GM18508 (cell line): ENCODE measurements at regions not wholly inside any gene's neighbourhood (a gene's known extent, or its start where the extent isn't known, plus 50 kb on each side); places are given as distances from the start of the nearest gene placed in this dataset.
"Not testable (repeated sequence)": the region's sequence is repeated elsewhere in the genome, so short reads cannot be mapped to it uniquely, and the experiment has no call there.

Experiments
- ATAC-seq: cut with Tn5 transposase; IDR thresholded peaks from one replicate; pipeline ENCODE4 v1.9.1; 2021; ENCODE audit warnings: moderate number of reproducible peaks; ENCODE audit not compliant: insufficient read depth, unreplicated experiment

DNA sequence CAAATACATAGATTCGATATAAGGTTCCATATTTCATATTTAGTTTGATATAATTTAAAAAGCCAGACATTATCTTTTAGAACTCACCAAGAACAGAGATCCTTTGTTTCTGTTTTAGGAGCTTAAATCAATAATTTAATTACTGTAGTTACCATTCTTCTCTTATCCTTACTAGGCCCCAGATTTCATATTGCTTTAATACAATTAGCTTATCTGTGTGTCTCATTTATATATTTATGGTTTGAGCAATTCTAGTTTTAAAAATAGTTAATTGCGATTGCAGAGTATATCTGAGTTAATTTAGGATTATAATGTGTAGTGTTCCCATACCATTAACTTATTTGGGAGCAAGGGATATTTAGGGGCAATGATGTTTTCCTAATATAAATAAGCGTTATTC is 558.8 kb upstream of the ZNF804A start:
- ATAC-seq = no peak

DNA sequence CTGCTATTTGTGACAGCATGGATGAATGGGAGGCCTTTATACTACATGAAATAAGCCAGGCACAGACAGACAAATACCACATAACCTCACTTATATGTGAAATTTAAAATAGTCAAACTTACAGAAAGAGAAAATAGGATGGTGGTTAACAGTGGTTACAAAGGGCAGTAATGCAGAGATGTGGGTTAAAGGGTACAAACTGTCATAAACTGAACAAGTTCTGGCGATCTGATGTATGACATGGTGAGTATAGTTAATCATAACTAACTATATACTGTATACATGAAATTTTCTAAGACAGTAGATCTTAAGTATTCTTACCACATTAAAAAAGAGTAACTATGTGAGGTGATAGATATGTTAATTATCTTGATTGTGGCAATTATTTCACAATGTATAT is 558.1 kb upstream of the ZNF804A start:
- ATAC-seq = no peak

DNA sequence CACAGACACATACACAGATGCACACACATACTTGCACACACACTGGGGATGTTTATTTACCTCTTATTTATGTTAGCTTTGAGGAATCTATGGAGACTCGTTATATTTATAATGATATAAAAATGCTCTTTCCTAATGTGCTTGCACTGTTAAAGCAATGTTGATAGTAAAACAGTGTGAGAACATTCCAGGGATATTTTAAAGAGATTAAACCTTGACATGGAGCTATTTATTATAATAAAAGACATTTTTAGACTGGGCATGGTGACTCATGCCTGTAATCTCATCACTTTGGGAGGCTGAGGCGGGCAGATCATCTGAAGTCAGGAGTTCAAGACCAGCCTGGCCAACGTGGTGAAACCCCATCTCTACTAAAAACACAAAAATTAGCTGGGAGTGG is 557.3 kb upstream of the ZNF804A start:
- ATAC-seq = no peak

DNA sequence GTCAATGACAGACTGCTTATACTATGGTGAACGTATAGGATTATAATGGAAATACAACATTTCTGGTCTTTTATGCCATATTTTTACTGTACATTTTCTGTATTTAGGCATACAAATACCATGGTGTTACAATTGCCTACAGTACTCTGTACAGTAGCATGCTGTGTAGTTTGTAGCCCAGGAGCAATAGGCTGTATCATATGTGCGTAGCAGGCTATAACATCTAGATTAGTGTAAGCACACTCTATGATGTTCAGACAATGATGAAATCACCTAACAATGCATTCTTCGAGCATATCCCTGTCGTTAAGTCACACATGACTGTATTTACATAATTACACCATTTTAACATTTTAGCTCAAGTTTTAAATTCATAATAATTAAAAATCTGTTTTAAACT is 556.6 kb upstream of the ZNF804A start:
- ATAC-seq = no peak

DNA sequence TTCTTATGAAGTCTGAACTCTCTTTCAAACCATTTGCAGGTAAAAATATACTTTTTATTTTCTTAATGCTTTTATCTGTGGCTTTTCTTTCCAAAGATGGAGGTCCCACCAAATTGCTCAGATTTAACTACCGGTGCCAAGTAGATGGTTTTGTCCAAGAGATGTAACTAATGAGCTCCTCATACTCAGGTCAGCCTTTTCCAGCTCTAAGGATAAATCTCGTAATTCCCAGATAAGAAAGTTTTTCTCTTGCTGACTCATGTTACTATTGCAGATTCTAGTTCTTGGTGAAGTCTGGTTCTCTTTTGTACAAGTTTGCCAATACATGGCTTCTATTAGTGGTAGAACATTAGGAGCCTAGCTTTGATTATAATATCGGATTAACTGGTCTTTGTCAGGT is 550.8 kb upstream of the ZNF804A start:
- no peak for ATAC-seq

DNA sequence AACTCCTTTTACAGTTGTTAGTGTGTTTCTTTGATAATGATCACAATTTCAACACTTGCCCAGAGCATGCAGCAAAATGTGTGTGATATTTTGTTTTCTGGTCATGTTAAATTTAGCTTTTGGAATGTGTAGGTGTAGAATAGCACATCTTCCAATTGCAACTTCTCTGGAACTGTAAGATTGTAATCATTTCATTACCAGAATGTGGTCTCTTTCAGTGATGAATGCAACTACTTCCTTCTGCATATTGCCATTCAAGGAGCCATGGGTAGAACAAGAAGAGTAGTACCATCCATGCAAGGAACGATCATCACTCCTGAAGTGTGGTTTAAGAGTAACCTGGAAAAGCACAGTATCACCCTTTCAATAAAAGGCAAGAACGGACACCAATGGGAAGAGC is 548.8 kb upstream of the ZNF804A start:
- ATAC-seq = no peak

DNA sequence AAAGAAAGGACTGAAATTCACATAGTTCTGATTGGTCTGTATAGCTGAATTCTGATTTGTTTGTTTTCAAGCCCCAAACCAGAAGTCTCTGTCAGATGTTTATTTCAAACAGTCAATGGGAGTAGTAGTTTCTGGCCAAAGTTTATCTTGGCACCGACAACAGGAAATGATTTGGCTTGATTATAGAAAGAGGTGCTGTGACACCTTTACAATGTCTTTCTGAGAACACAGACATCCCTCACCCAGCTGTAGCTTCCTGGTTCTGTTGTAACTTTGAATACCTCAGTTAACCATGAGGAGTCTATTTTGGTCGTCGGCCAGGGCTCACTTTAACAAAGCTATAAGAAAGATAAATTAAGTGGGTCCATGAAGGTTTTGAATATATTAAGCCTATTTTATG is 545.0 kb upstream of the ZNF804A start:
- ATAC-seq = no peak

DNA sequence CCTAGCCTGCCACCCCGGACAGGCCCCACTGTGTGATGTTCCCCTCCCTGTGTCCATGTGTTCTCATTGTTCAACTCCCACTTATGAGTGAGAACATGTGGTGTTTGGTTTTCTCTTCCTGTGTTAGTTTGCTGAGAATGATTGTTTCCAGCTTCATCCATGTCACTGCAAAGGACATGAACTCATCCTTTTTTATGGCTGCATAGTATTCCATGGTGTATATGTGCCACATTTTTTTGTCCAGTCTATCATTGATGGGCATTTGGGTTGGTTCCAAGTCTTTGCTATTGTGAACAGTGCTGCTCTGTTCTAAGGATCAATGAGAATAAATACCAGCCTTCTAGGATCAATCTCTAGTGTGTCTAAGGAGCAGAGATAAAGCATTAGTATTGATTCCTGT is 543.9 kb upstream of the ZNF804A start:
- not testable (repeated sequence) for ATAC-seq

DNA sequence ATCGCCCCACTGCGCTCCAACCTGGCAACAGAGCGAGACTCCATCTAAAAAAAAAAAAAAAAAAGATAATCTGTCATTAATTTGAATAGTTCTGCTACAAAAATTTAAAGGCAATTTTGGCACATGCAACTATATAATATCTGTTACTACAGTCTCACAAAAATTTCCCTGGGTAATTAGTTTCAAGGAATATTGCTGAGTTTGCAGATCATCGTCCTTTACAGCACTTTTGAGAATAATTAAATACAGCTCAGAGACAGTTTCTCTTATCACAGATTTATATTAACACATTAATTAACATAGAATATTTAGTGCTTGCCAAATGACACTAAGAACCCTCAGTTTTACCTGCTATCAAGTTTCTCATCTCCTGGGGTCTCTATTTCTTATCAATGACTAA is 540.4 kb upstream of the ZNF804A start:
- ATAC-seq = no peak

DNA sequence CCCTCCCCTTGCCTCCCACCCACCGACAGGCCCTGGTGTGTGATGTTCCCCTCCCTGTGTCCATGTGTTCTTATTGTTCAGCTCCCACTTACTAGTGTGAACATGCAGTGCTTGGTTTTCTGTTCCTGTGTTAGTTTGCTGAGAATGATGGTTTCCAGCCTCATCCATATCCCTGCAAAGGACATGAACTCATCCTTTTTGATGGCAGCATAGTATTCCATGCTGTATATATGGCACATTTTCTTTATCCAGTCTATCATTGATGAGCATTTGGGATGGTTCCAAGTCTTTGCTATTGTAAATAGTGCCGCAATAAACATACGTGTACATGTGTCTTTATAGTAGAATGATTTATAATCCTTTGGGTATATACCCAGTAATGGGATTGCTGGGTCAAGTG is 538.1 kb upstream of the ZNF804A start:
- not testable (repeated sequence) for ATAC-seq

DNA sequence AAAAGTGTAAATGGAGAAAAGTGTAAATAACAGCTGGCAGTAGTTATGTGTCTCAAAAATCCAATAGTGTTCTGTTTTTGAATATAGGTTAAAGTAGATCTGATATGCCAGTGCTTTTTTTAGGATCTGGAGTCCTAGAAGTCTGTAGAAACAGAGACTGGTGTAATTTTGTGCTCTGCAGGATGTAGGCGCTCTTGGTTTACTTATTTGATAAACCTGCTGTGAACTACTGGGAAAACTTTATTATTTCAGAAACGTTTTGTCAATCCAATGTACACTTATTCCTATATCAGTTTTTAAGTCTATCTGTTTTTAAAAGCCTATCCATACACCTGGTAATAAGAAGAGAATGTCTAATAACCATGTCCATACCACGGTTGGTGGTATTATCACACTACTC is 530.8 kb upstream of the ZNF804A start:
- ATAC-seq = no peak

DNA sequence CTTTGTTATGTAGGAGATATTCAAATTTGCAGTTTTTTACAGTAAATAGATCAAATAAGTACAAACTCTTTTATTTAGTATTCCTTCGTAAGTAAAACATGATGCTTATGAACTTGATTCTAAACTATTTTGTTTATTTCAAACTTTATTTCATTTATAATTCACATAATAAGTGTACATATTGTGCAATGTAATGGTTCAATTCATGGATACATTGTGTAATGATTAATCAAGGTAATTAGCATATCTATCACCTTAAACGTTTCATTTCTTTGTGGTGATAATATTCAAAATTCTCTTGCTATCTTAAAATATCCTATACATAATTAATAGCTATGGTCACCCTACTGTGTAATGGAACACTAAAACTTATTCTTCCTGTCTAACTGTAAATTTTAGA is 525.9 kb upstream of the ZNF804A start:
- no peak for ATAC-seq

DNA sequence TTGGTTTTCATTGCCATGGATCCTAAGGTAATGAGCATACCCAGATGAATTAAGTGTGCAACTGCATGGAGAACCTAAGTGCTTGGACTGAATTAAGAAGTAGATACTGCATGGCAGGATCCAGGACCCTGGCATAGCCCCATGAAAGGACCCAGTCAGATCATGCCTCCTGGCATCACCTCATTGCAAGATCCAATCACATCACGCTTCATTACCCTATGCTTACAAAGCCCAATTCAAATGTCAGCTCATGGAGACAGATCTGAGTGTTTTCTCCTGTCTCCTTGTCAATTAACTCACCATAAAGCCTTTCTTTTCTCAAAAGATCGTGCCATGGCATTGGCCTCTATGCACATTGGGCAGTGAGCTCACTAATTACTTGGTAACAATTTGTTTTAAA is 519.8 kb upstream of the ZNF804A start:
- no peak for ATAC-seq

DNA sequence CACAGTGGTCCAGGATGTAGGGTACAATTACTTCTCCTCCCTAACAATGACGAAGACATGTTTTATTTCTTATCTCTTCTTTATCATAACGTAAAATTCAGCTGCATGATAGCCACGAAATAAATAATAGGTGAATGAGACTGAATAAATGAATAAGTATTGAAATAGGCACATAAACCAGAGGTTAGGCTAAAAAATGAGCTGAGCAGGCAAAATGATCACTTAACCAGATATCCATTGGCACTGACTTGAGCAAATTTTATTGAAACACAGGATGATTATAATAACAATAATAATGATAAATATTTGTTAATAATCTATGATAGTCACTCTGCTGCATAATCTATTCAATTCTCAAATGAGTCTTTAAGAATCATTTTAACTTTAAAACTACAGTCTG is 506.9 kb upstream of the ZNF804A start:
- no peak for ATAC-seq

DNA sequence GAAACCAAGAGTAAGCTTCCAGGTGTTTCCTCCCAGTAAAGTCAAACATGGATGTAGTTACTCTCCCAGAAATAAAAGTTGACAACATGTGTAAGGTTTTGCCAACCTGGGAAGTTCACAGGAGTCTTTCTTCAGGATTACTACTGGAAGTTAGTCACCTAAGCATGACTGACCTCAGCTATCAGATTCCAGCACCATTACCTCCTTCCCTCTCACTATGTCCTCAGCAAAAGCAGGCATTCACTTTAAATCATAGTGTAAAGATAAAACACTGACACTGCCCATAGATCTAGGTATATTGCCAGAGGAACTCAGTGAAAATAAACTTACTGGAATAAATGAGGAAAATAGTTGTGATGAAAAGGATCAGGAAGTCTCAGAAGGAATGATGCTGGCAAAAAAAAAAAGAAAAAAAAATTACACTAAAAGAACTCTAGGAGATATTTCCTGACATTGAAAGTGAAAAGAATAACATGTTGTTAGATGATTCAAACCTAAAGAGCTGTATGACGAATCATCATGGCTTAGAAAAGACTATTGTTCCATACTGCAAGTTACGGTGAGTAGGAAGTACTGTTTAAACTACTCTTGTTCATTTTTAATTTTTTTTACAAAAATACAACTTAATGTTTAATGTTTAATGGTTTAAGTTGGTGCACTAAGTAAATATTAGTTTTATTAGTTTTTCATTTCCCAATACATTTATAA is 484.5 kb upstream of the ZNF804A start:
- no peak for ATAC-seq

DNA sequence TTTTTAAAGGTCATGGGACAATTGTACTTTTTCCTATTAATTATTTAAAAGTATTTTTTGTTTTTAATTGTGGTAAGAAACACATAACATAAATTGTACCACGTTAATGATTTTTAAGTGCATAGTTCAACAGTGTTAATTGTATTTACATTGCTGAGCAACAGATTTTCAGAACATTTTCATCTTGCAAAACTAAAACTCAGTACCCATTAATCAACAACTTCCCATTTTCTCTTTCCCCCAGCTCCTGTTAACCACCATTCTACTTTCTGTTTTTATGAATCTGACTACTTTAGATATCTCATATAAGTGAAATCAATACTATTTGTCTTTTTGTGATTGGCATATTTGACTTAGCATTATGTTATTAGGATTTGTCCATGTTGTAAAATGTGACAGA is 483.9 kb upstream of the ZNF804A start:
- ATAC-seq = no peak

DNA sequence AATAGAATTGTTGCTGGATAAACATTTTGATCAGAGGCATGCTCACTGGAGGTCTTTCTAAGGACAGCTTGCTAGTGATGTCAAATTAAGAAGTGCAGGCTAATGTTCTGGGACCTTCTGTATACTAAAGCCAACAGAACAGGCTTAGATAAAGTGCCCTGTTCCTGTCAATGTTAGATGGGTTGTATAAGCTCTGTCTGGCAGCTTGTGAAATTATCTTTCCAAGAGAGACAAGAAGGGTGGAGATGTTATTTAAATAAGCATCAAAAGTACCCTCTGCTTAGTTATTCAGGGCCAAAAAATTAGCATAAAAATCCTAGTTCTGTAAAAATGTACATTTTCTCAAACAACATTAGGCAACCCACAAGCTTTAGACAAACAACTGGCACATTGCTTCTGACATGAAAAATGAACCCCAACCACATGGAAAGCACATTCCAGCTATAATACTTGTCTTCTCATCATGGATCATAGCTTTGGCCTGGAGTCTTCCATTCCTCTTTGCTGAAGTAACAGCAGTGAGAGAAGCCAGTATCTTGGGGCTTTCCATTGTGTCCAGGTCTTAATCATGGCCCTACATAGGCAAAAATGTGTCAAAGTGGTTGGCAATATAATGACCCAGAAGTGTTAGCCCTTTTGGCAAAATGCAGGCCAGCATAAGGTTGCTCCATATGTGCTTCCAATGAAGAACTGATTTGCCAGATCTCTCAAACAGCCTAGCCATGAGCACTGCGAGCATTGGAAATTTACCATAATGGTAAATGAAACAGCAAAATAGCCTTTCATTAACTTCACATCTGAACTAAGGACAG is 478.1 kb upstream of the ZNF804A start:
- no peak for ATAC-seq

DNA sequence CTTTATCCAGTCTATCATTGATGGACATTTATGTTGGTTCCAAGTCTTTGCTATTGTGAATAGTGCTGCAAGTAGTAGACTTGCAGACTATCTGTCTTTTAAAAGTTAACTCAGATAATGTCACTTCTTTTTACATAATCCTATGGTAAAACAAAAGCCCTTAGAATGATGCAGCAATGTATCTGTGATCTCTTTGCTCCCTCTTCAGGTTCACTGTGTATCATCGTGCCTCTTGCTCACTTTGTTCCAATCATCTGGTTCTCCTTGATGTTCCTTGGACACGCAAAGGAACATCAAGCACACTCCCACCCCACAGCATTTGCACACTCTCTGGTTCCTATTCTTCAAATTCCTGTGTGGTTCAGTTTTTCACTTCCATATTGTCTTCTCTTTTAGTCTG is 472.5 kb upstream of the ZNF804A start:
- ATAC-seq = no peak

DNA sequence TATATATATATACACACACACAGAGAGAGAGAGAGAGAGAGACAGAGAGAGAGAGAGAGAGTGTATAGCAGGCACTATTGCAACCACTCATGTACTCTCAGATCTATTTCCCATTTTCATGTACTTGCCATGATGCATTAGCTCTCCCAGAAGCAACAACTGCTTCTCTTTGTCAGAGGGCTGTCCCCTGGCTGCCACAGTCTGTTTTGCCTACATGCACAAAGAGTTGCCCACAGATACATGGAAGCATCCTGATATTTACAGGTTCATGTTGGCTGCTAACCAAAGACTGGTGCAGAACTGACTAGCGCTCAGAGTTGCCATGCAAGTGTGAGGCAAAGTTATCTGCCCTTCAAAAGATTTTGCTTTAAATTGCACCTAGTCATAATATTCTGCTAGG is 469.3 kb upstream of the ZNF804A start:
- no peak for ATAC-seq

DNA sequence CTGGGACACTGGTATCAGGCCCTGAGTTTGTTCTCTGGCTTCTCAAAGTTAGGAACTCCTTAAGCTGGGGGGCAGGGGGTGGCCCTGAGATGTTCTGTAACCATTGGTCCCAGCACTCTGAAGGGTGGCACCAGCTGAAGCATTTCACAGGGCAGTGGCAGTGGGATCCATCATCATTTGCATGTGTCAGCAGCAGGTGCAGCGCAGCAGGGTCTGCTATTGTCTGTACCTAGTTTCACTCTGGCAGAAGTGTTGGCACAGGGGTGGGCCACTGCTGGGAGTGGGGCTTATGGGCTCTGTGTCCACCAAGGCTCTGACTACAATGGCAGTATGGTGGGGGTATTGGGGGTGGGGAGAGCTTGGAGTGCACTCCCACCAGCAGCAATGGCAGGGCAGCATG is 460.4 kb upstream of the ZNF804A start:
- no peak for ATAC-seq

DNA sequence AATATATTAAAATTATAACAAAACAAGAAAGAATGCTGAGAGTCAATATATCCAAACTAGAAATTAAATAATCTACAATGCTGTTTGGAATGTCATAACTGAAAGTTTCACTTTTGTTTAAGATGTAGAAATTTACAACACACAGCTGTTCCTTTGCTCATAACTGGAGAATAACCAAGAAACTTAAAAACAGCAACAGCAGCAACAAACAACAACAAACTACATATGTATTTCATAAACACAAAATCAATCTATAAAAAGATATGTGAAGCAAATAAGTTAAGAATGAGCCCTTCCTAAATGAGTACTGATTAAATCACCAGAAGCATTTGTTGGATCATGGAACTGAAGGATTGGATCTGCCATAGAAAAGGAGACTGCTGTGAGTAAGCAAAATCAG is 456.5 kb upstream of the ZNF804A start:
- ATAC-seq = no peak

DNA sequence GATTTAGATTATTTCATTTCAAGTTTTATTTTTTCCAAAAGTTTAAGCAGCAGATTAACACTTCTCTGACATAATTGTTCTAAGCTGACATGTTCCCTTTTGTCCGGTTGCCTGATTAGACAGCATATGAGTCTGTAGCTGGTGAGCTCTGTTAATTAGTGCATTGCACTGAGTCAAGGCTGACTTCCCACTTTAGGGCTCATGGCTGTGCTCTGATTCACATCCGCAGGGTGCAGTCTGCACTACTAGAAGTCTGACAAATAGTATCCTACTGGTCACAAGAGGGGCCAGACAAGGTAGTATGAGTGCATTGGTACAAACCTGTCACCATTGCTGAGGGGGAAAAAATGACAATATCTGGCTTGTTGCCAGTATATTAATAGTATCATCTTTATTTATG is 443.9 kb upstream of the ZNF804A start:
- no peak for ATAC-seq
